HG03103 (cell line): ENCODE measurements at regions not wholly inside any gene's neighbourhood (a gene's known extent, or its start where the extent isn't known, plus 50 kb on each side); places are given as distances from the start of the nearest gene placed in this dataset.

Experiments used
- ATAC-seq: cut with Tn5 transposase; IDR thresholded peaks from one replicate; pipeline ENCODE4 v1.9.1; 2021; ENCODE audit warnings: low read depth; ENCODE audit not compliant: unreplicated experiment

- no peak for ATAC-seq
Observed at GRCh38 chr4:111807576-111807975, 337.7 kb upstream of the FAM241A start.

GRCh38 chr4:111808174-111808573 lies 337.1 kb upstream of the FAM241A start:
- no peak for ATAC-seq

GRCh38 chr4:111811661-111812060 lies 333.6 kb upstream of the FAM241A start:
- no peak for ATAC-seq

GRCh38 chr4:111812114-111812513 lies 333.1 kb upstream of the FAM241A start:
- no peak for ATAC-seq

GRCh38 chr4:111812760-111813159 lies 332.5 kb upstream of the FAM241A start:
- ATAC-seq: no peak

GRCh38 chr4:111813555-111814140 lies 331.6 kb upstream of the FAM241A start:
- no peak for ATAC-seq

- ATAC-seq: no peak
Observed at GRCh38 chr4:111814961-111815360, 330.3 kb upstream of the FAM241A start.

- no peak for ATAC-seq
Observed at GRCh38 chr4:111821342-111821741, 323.9 kb upstream of the FAM241A start.

- no peak for ATAC-seq
Observed at GRCh38 chr4:111836601-111837000, 308.7 kb upstream of the FAM241A start.

GRCh38 chr4:111837761-111838160 lies 307.5 kb upstream of the FAM241A start:
- no peak for ATAC-seq

GRCh38 chr4:111838406-111838930 lies 306.8 kb upstream of the FAM241A start:
- ATAC-seq: peak; percentile 94

GRCh38 chr4:111839141-111839540 lies 306.1 kb upstream of the FAM241A start:
- no peak for ATAC-seq

GRCh38 chr4:111842336-111842735 lies 302.9 kb upstream of the FAM241A start:
- no peak for ATAC-seq

GRCh38 chr4:111847296-111848008 lies 297.8 kb upstream of the FAM241A start:
- no peak for ATAC-seq

- no peak for ATAC-seq
Observed at GRCh38 chr4:111849746-111850284, 295.4 kb upstream of the FAM241A start.

GRCh38 chr4:111854494-111855087 lies 290.7 kb upstream of the FAM241A start:
- ATAC-seq: peak; percentile 59

GRCh38 chr4:111855308-111855707 lies 289.9 kb upstream of the FAM241A start:
- ATAC-seq: no peak

- ATAC-seq: no peak
Observed at GRCh38 chr4:111864066-111864465, 281.2 kb upstream of the FAM241A start.

GRCh38 chr4:111869339-111869738 lies 275.9 kb upstream of the FAM241A start:
- ATAC-seq: no peak

- no peak for ATAC-seq
Observed at GRCh38 chr4:111871802-111872201, 273.5 kb upstream of the FAM241A start.

- no peak for ATAC-seq
Observed at GRCh38 chr4:111873801-111874200, 271.5 kb upstream of the FAM241A start.
